NK-92 treated with Interleukin-12 subunit alpha and Interleukin-12 subunit beta, amount 100 ng/mL, for 24 hours (cell line): ENCODE measurements at regions not wholly inside any gene's neighbourhood (a gene's known extent, or its start where the extent isn't known, plus 50 kb on each side); places are given as distances from the start of the nearest gene placed in this dataset.

ENCODE experiments used
- DNase-seq: peaks from one replicate; lab custom pipeline; 2025; lab: John Stamatoyannopoulos, UW

DNA sequence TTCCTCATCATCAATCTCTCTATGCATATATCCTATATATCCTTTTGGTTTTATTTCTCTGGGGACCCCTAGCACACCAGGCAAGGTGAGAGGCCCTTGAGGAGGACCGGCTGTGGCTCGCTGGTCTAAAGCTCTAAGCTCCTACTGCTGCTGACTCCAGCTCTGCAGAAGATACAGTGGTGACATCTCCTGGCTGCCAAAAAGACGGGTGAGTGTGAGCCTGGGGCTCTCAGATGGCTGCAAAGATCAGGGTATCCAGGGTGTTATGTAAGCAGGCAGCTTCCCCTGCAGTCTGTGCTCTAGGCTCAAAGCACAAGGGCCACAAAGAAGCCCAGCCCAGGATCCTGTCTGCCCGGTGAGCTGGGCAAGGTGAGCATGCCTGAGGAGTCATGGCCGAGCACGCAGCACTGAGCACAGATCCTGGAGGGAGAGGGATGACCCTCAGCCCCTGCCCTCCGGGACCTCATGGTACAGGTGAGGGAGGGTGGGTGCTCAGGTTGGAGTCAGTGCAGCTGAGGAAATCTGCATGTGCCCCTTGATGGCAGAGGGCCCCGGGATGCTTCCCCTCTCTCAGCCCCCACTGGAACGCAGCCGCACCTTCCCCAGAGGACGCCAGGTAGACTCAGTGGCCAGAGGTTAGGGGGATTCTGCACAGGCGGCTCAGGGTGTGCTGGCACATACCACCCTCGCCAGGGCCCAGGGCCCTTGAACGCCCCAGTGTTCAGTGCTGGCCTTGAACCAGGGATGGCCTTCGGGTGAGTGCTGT lies 95.4 kb upstream of the INSIG1 start:
- no peak for DNase-seq

DNA sequence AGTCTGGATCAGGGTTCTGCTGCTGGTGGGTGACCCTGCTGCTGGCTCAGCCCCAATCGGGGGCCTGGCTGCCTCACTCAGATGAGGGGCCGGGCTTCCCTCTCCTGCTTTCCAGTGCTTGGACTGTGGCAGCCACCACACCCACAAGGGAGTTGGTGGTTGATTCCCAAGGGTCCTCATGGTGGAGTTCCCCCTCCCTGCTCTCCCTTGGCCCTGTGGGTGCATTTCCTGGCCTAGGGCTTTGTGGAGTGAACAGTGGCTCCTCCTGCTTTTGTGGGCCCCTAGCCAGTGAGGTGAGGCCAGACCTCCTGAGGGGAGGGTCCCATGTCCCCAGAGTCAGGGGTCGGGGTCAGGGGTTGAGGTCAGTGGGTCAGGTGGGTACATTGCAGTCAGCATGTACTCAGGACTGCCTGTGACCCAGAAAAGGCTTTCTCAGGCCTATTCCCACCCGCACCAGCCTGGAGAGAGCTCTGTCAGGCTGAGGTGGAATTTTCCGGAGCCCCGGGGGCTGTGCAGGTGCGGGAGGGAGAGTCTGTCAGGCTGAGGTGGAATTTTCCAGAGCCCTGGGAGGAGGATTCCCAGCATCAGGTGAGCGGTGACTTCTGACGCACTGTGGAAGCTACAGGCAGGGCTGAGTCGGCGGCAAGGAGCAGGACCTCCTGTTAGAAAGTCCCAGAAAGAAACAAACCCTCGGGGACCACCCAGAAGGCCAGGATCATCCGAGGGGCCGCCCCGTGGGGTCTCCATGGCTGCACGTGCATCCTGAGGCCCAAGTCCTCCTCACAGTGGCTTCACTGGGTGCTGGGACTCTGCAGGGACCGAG lies 94.4 kb upstream of the INSIG1 start:
- no peak for DNase-seq

GRCh38 chr7:155203882-155204691 lies 93.6 kb upstream of the INSIG1 start:
- DNase-seq = no peak

DNA sequence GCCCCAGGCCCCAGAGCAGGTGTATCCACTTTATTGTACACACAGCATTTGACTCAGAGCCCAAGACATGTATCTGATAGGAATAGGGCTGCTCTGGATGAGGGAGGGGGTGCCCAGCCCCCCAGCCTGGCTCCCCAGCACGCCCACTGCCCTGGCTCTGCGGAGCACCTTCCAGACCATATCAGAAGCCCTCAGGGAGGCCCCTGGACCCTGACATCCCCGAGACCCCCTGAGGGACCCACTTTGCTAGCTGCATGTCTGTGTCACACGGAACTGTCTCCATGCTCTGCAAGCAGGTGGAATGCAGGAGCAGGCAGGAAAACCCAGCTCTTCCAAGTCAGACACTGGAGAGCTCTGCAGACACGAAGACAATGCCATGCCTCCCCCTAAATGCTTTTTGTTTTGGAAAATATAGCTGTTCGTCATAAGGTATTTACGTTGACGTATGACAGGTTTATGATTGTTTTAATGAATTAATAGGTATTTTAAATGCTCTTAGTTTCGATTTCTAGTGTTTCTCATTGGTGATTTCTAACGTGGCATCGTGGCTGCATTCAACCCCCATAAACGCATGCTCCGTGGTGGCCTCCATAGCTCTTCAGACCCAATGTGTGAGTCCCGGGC lies 92.8 kb upstream of the INSIG1 start:
- DNase-seq = no peak

GRCh38 chr7:155205368-155206317 lies 92.0 kb upstream of the INSIG1 start:
- peak; percentile 91 for DNase-seq

DNA sequence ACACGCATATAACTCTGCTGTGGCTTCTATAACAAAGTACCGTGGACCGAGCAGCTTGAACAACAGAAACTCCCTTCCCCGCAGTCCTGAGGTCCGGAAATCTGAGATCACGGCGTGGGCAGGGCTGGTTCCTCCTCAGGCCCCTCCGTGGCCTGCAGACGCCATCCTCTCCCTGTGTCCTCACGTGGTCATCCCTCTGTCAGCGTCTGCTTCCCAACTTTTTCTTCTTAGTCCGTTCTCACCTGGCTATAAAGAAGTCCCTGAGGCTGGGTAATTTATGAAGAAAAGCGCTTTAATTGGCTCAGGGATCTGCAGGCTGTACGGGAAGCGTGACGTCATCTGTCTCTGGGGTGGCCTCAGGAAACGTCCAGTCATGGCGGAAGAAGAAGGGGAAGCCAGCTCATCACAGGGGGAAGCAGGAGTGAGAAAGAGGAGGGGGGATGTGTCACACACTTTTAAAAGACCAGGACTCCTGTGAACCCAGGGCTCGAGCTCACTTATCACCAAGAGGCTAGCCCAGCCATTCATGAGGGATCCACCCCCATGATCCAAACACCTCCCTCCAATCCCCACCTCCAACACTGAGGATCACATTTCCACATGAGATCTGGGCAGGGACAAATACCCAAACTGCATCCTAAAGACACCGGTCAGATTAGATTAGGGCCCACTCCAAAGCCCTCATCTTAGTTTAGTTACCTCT lies 91.2 kb upstream of the INSIG1 start:
- DNase-seq = no peak

- no peak for DNase-seq
Measured at GRCh38 chr7:155207326-155208002, 90.2 kb upstream of the INSIG1 start.

GRCh38 chr7:155208681-155209477 lies 88.8 kb upstream of the INSIG1 start:
- no peak for DNase-seq

DNA sequence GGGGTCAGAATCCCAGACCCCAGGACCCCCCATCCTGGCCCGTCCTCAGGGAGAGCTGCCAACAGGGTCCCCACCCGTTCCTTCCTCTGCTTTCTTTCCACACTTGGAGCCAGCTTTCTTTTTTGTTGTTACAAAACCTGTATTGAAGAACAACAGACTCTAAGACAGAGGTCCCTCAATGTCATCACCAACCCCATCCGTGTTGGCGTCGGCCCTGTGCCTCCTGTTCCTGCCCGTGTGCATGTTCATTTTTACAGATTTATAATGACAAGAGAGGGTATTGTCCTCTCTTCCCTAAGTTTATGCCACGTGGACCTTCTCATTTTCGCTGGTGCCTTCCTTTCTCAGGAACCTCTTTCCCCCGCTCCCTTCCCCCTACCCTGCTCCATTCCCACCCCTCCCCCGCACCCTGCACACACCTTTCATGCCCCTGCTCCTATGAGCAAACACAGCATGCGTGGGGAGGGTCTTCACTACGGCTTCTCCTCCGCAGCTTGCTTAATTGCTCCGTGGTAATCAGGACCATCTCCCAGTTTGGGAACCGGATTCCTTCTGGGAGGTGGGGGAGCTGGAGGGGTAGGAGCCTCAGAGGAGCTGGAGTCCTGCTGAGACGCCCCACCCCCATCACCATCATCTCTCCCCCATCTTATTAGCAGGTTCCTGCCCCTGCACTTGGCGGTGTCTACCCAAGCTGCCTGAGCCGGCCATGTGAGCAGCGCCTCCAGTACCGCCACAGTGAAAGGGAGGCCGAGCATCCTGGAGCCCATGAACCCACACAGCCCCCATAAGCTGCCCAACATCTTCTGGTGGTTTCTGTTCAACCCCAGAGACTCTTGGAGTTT lies 88.0 kb upstream of the INSIG1 start:
- DNase-seq = no peak

- DNase-seq = no peak
Measured at GRCh38 chr7:155210356-155210755, 87.3 kb upstream of the INSIG1 start.

- no peak for DNase-seq
Measured at GRCh38 chr7:155211173-155211572, 86.5 kb upstream of the INSIG1 start.

DNA sequence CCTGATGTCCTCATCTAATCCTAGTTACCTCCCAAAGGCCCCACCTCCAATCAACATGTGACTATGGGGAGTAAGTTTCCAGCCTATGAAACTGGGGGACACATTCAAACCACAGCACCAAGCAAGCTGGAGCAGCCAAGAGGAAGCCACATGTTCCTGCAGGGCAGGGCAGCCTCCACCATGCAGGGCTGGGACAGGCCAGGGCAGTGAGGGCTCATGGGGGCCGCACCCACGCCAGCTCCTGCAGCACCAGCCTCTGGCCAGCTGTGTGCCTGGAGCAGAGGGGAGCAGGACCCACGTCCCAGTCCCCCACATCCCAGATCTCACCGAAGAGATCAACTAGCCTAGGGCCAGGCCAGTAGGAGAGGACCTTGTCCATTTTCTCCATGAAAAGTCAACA lies 85.9 kb upstream of the INSIG1 start:
- no peak for DNase-seq

- DNase-seq = no peak
Measured at GRCh38 chr7:155212301-155213015, 85.2 kb upstream of the INSIG1 start.

GRCh38 chr7:155213385-155213784 lies 84.3 kb upstream of the INSIG1 start:
- DNase-seq = no peak

GRCh38 chr7:155213955-155214740 lies 83.5 kb upstream of the INSIG1 start:
- no peak for DNase-seq

DNA sequence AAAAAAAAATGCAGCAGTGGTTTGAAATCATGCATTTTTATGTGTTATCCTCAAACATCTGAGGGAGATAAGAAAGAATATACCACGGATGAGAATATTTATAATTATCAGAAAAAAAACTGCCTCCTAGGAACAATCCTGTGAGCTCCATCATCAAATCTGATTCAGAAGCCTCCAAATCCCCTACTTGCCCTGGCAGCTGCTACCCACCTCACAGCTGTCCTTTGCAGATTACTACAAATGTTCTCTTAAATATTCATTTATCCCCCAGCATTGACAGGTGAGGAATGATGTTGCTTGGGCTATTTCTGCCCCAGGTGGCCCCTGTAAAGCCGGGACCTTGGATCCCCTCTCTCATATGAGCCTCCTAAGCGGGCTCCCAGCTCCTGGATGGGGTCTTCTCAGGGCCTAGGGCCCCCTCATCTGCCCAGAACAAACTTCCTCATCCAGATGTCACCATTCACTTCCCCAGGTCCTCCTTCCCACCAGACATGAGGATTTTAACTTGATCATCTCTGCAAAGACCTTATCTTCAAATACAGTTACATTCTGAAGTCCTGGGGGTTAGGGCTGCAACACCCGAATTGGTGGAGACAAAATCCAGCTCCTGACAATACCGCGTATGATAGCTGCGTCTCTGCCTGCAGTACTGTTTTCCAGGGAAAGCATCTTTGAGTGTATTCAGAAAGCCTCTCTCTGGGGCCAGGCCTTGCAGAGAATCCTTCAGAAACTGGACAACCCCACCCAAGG lies 81.9 kb upstream of the INSIG1 start:
- no peak for DNase-seq
